GM12872 (cell line): ENCODE measurements at regions not wholly inside any gene's neighbourhood (a gene's known extent, or its start where the extent isn't known, plus 50 kb on each side); places are given as distances from the start of the nearest gene placed in this dataset.

Source experiments
- CTCF ChIP-seq: IDR thresholded peaks from 3 replicates; pipeline ENCODE4 v1.5.1; 2011; ENCODE audit warnings: low read depth, mild to moderate bottlenecking, low read length, moderate library complexity; ENCODE audit not compliant: insufficient read depth

GRCh38 chr3:20726786-20727185 lies 540.8 kb upstream of the SGO1 start:
- no peak for TF ChIP-seq CTCF

GRCh38 chr3:20724241-20724640 lies 538.2 kb upstream of the SGO1 start:
- no peak for TF ChIP-seq CTCF

- TF ChIP-seq CTCF = no peak
These were observed 515.6 kb upstream of the SGO1 start for GRCh38 chr3:20701641-20702040.

GRCh38 chr3:20700714-20701113 lies 514.7 kb upstream of the SGO1 start:
- TF ChIP-seq CTCF = no peak

GRCh38 chr3:20698896-20699295 lies 512.9 kb upstream of the SGO1 start:
- no peak for TF ChIP-seq CTCF

GRCh38 chr3:20696388-20697150 lies 510.6 kb upstream of the SGO1 start:
- TF ChIP-seq CTCF = no peak

GRCh38 chr3:20692675-20693074 lies 506.7 kb upstream of the SGO1 start:
- no peak for TF ChIP-seq CTCF
